Mucosa of rectum (tissue), 2 donors: ENCODE measurements at regions not wholly inside any gene's neighbourhood (a gene's known extent, or its start where the extent isn't known, plus 50 kb on each side); places are given as distances from the start of the nearest gene placed in this dataset.
"Not testable (repeated sequence)": the region's sequence is repeated elsewhere in the genome, so short reads cannot be mapped to it uniquely, and the experiment has no call there.

Experiments
- H3K27ac ChIP-seq, 2 donors: one replicate each; pipeline ENCODE4 v1.7.0; 2013; ENCODE audit warnings: inconsistent platforms in 2 of 2, low read depth in 2 of 2, low read length in 2 of 2
- H3K27me3 ChIP-seq, 2 donors: one replicate each; pipeline ENCODE4 v1.7.0; 2013; ENCODE audit warnings: low read length in 2 of 2; ENCODE audit not compliant: control insufficient read depth in 2 of 2, insufficient read depth in 2 of 2
- H3K36me3 ChIP-seq, 2 donors: one replicate each; pipeline ENCODE4 v1.7.0; 2013; ENCODE audit warnings: low read length in 2 of 2; ENCODE audit not compliant: control insufficient read depth in 2 of 2, insufficient read depth in 2 of 2
- H3K4me1 ChIP-seq, 2 donors: one replicate each; pipeline ENCODE4 v1.7.0; 2013; ENCODE audit warnings: low read length in 2 of 2, mild to moderate bottlenecking in 1 of 2; ENCODE audit not compliant: control insufficient read depth in 2 of 2, insufficient read depth in 2 of 2
- H3K4me3 ChIP-seq, 2 donors: one replicate each; pipeline ENCODE4 v1.7.0; 2013; ENCODE audit warnings: low read length in 2 of 2
- H3K9ac ChIP-seq, 2 donors: one replicate each; pipeline ENCODE4 v1.7.0; 2013; ENCODE audit warnings: low read length in 2 of 2, low read depth in 1 of 2, mild to moderate bottlenecking in 1 of 2
- H3K9me3 ChIP-seq, 2 donors: one replicate each; pipeline ENCODE4 v1.7.0; 2013; ENCODE audit warnings: low read length in 2 of 2; ENCODE audit not compliant: control insufficient read depth in 2 of 2
- donor health status: healthy.
- donor health status: Normal muscosa, but diverticular disease.

GRCh38 chr5:89320421-89321277 lies 437.7 kb upstream of the MEF2C start:
- Histone ChIP-seq H3K27me3 (no peaks in the 10 kb centered on the region), H3K9ac (no peak overlapping the region), H3K4me1 (peaks cover 0 to under 1% of the 10 kb centered on the region in 2 donors), H3K4me3 (no peak overlapping the region), H3K36me3 (no peaks in the 10 kb centered on the region), H3K9me3 (no peaks in the 10 kb centered on the region), H3K27ac (no peak overlapping the region)

- H3K4me1 ChIP-seq, H3K27ac ChIP-seq, H3K27me3 ChIP-seq, H3K36me3 ChIP-seq, H3K9me3 ChIP-seq, H3K9ac ChIP-seq, H3K4me3 ChIP-seq: not testable (repeated sequence)
Observed at GRCh38 chr5:89317838-89318237, 434.9 kb upstream of the MEF2C start.

- no peaks in the 10 kb centered on the region for H3K9me3 ChIP-seq
- no peak overlapping the region for H3K4me3 ChIP-seq
- H3K36me3 ChIP-seq: no peaks in the 10 kb centered on the region
- H3K4me1 ChIP-seq: peaks cover 0 to 5% of the 10 kb centered on the region in 2 donors
- no peak overlapping the region for H3K27ac ChIP-seq
- no peak overlapping the region for H3K9ac ChIP-seq
- H3K27me3 ChIP-seq: no peaks in the 10 kb centered on the region
Observed at GRCh38 chr5:89315286-89316100, 432.5 kb upstream of the MEF2C start.

- H3K27ac ChIP-seq: peak overlapping the region; percentile 35 to 38
- H3K9me3 ChIP-seq: no peaks in the 10 kb centered on the region
- peaks cover 0 to 5% of the 10 kb centered on the region in 2 donors for H3K4me1 ChIP-seq
- H3K27me3 ChIP-seq: no peaks in the 10 kb centered on the region
- H3K36me3 ChIP-seq: no peaks in the 10 kb centered on the region
- H3K9ac ChIP-seq: no peak overlapping the region
- H3K4me3 ChIP-seq: no peak overlapping the region
Observed at GRCh38 chr5:89313804-89314588, 431.0 kb upstream of the MEF2C start.

- H3K9ac ChIP-seq: no peak overlapping the region
- peak overlapping the region in 1 of 2 donors; percentile 6 for H3K27ac ChIP-seq
Observed at GRCh38 chr5:89313044-89313443, 430.1 kb upstream of the MEF2C start.

GRCh38 chr5:89309268-89309667 lies 426.3 kb upstream of the MEF2C start:
- H3K27ac ChIP-seq: no peak overlapping the region

More at GRCh38 chr5:89313044-89313443, 430.1 kb upstream of the MEF2C start:
- H3K4me3 ChIP-seq: no peak overlapping the region
- no peaks in the 10 kb centered on the region for H3K9me3 ChIP-seq
- H3K4me1 ChIP-seq: peaks cover 0 to 5% of the 10 kb centered on the region in 2 donors
- no peaks in the 10 kb centered on the region for H3K27me3 ChIP-seq
- no peaks in the 10 kb centered on the region for H3K36me3 ChIP-seq

GRCh38 chr5:89308606-89309040 lies 425.6 kb upstream of the MEF2C start:
- H3K36me3 ChIP-seq: no peaks in the 10 kb centered on the region
- H3K9me3 ChIP-seq: no peaks in the 10 kb centered on the region
- H3K27me3 ChIP-seq: no peaks in the 10 kb centered on the region
- no peak overlapping the region for H3K27ac ChIP-seq
- H3K9ac ChIP-seq: no peak overlapping the region
- no peaks in the 10 kb centered on the region for H3K4me1 ChIP-seq
- no peak overlapping the region for H3K4me3 ChIP-seq

More at GRCh38 chr5:89309268-89309667, 426.3 kb upstream of the MEF2C start:
- Histone ChIP-seq H3K9me3 (no peaks in the 10 kb centered on the region), H3K27me3 (no peaks in the 10 kb centered on the region), H3K4me3 (no peak overlapping the region), H3K36me3 (no peaks in the 10 kb centered on the region), H3K4me1 (no peaks in the 10 kb centered on the region), H3K9ac (no peak overlapping the region)

- H3K36me3 ChIP-seq: no peaks in the 10 kb centered on the region
Observed at GRCh38 chr5:89307972-89308371, 425.0 kb upstream of the MEF2C start.

GRCh38 chr5:89307141-89307540 lies 424.2 kb upstream of the MEF2C start:
- H3K4me1 ChIP-seq, H3K27me3 ChIP-seq, H3K36me3 ChIP-seq, H3K4me3 ChIP-seq, H3K9me3 ChIP-seq, H3K9ac ChIP-seq, H3K27ac ChIP-seq: not testable (repeated sequence)

More at GRCh38 chr5:89307972-89308371, 425.0 kb upstream of the MEF2C start:
- Histone ChIP-seq H3K27me3 (no peaks in the 10 kb centered on the region), H3K9me3 (no peaks in the 10 kb centered on the region), H3K4me3 (no peak overlapping the region), H3K4me1 (no peaks in the 10 kb centered on the region), H3K27ac (no peak overlapping the region), H3K9ac (no peak overlapping the region)
